ENCODE measurements at regions not wholly inside any gene's neighbourhood (a gene's known extent, or its start where the extent isn't known, plus 50 kb on each side); places are given as distances from the start of the nearest gene placed in this dataset.

GRCh38 chr2:223300326-223300725 is 248.3 kb downstream of the KCNE4 start:
- H3K4me1 ChIP-seq (ENCODE audit: control insufficient read depth, insufficient read depth, low read length) = no peaks in the 10 kb centered on the region
- no peaks in the 10 kb centered on the region for H3K27me3 ChIP-seq (ENCODE audit: control insufficient read depth, insufficient read depth, low read length)
- H3K4me3 ChIP-seq (ENCODE audit: low read length) = no peak overlapping the region
- no peaks in the 10 kb centered on the region for H3K9me3 ChIP-seq (ENCODE audit: control insufficient read depth, insufficient read depth, low read length)
- Mint-ChIP-seq H3K4me3 (no peak overlapping the region), H3K27me3 (ENCODE audit: low read depth in 2 of 2) (no peaks in the 10 kb centered on the region), H3K36me3 (no peaks in the 10 kb centered on the region), H3K9me3 (peaks cover 0 to 1% of the 10 kb centered on the region in 2 donors), H3K27ac (no peak overlapping the region), H3K4me1 (no peaks in the 10 kb centered on the region)
- TF ChIP-seq, protein P1, sequence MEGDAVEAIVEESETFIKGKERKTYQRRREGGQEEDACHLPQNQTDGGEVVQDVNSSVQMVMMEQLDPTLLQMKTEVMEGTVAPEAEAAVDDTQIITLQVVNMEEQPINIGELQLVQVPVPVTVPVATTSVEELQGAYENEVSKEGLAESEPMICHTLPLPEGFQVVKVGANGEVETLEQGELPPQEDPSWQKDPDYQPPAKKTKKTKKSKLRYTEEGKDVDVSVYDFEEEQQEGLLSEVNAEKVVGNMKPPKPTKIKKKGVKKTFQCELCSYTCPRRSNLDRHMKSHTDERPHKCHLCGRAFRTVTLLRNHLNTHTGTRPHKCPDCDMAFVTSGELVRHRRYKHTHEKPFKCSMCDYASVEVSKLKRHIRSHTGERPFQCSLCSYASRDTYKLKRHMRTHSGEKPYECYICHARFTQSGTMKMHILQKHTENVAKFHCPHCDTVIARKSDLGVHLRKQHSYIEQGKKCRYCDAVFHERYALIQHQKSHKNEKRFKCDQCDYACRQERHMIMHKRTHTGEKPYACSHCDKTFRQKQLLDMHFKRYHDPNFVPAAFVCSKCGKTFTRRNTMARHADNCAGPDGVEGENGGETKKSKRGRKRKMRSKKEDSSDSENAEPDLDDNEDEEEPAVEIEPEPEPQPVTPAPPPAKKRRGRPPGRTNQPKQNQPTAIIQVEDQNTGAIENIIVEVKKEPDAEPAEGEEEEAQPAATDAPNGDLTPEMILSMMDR (IDR thresholded peaks at IDR 0.05) = no peak
- H3K36me3 ChIP-seq (ENCODE audit: control insufficient read depth, insufficient read depth, low read length) = no peaks in the 10 kb centered on the region
- 92% methylated on average over 3 of the region's 4 CpGs for WGBS (ENCODE audit: insufficient coverage)
- DNase-seq (no peak), ATAC-seq (no peak)
- intact Hi-C loops (cut with micrococcal nuclease) = no loop called here
- no peak overlapping the region for H3K27ac ChIP-seq (ENCODE audit: low read length)

DNA sequence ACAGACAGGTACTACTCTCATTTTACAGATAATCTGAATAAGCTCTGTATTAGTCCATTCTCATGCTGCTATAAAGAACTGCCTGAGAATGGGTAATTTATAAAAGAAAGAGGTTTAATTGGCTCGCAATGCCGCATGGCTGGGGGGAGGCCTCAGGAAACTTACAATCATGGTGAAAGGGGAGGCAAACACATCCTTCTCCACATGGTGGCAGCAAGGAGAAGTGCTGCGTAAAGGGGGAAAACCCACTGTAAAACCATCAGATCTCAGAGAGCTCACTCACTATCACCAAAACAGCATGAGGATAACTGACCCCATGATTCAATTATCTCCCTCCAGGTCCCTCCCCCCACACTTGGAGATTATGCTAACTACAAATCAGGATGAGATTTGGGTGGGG is 254.4 kb downstream of the KCNE4 start:
- Histone ChIP-seq H3K9me3 (ENCODE audit: control insufficient read depth, insufficient read depth, low read length) (no peaks in the 10 kb centered on the region), H3K4me3 (ENCODE audit: low read length) (no peak overlapping the region), H3K4me1 (ENCODE audit: control insufficient read depth, insufficient read depth, low read length) (no peaks in the 10 kb centered on the region), H3K27ac (ENCODE audit: low read length) (no peak overlapping the region), H3K36me3 (ENCODE audit: control insufficient read depth, insufficient read depth, low read length) (no peaks in the 10 kb centered on the region), H3K27me3 (ENCODE audit: control insufficient read depth, insufficient read depth, low read length) (no peaks in the 10 kb centered on the region)
- WGBS (ENCODE audit: insufficient coverage) = 20% methylated on average over 1 of the region's 3 CpGs
- TF ChIP-seq, protein P1 (IDR thresholded peaks at IDR 0.05) = no peak
- H3K36me3 Mint-ChIP-seq = no peaks in the 10 kb centered on the region
- no peak overlapping the region for H3K27ac Mint-ChIP-seq
- H3K9me3 Mint-ChIP-seq = peaks cover 0 to 5% of the 10 kb centered on the region in 2 donors
- H3K4me3 Mint-ChIP-seq = no peak overlapping the region
- DNase-seq (no peak), ATAC-seq (no peak)
- H3K4me1 Mint-ChIP-seq = no peaks in the 10 kb centered on the region
- intact Hi-C loops (cut with micrococcal nuclease) = no loop called here
- H3K27me3 Mint-ChIP-seq (ENCODE audit: low read depth in 2 of 2) = no peaks in the 10 kb centered on the region

DNA sequence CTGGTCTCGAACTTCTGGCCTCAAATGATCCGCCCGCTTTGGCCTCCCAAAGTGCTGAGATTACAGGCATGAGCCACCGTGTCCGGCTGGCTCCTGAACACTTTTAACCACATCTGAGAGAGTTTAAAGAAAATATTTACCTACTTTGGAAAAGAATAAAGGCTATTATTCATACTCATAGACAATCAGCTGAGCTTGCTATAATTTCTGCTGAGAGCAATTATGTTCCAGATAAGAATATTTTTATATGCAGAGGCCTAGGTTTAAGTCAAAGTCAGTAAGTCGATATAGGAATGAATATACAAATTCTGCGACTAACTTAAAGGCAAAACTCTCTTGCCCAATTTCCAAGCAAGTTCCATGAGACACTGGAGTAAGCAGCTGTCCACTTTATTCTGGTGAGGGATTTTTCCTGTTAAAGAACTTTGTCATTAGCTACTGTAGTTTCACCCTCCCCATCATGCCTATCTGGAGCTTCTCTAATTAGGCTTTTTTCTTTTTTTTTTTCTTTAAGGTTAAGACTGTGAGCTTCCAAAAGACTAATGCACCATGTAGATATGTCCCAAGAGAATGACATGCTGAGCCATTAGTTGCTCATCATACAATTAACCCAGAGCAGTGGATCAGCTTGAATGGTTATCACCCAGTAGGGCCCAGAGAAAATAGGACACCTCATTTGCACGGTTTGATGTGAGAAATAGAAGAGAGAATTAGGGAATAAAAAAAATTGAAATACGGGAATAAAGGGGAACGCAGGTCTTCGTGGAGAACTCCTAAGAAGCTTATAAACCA is 260.1 kb downstream of the KCNE4 start:
- Mint-ChIP-seq H3K27me3 (ENCODE audit: low read depth in 2 of 2) (no peaks in the 10 kb centered on the region), H3K27ac (no peak overlapping the region), H3K9me3 (no peaks in the 10 kb centered on the region), H3K36me3 (no peaks in the 10 kb centered on the region), H3K4me1 (no peaks in the 10 kb centered on the region), H3K4me3 (no peak overlapping the region)
- no peaks in the 10 kb centered on the region for H3K4me1 ChIP-seq (ENCODE audit: control insufficient read depth, insufficient read depth, low read length)
- no peak overlapping the region for H3K27ac ChIP-seq (ENCODE audit: low read length)
- TF ChIP-seq, protein P1 (IDR thresholded peaks at IDR 0.05) = no peak
- no peak overlapping the region for H3K4me3 ChIP-seq (ENCODE audit: low read length)
- intact Hi-C loops (cut with micrococcal nuclease) = no loop called here
- no peaks in the 10 kb centered on the region for H3K36me3 ChIP-seq (ENCODE audit: control insufficient read depth, insufficient read depth, low read length)
- H3K9me3 ChIP-seq (ENCODE audit: control insufficient read depth, insufficient read depth, low read length) = no peaks in the 10 kb centered on the region
- 81% methylated on average over 9 of the region's 11 CpGs for WGBS (ENCODE audit: insufficient coverage)
- DNase-seq = no peak
- no peaks in the 10 kb centered on the region for H3K27me3 ChIP-seq (ENCODE audit: control insufficient read depth, insufficient read depth, low read length)
- ATAC-seq = no peak

GRCh38 chr2:223313101-223313500 is 261.1 kb downstream of the KCNE4 start:
- Histone ChIP-seq H3K9me3 (ENCODE audit: control insufficient read depth, insufficient read depth, low read length) (no peaks in the 10 kb centered on the region), H3K36me3 (ENCODE audit: control insufficient read depth, insufficient read depth, low read length) (no peaks in the 10 kb centered on the region), H3K27ac (ENCODE audit: low read length) (no peak overlapping the region), H3K27me3 (ENCODE audit: control insufficient read depth, insufficient read depth, low read length) (no peaks in the 10 kb centered on the region), H3K4me1 (ENCODE audit: control insufficient read depth, insufficient read depth, low read length) (no peaks in the 10 kb centered on the region), H3K4me3 (ENCODE audit: low read length) (no peak overlapping the region)
- TF ChIP-seq, protein P1 (IDR thresholded peaks at IDR 0.05) = no peak
- Mint-ChIP-seq H3K9me3 (peaks cover 0 to 1% of the 10 kb centered on the region in 2 donors), H3K27me3 (ENCODE audit: low read depth in 2 of 2) (no peaks in the 10 kb centered on the region), H3K4me3 (no peak overlapping the region), H3K27ac (no peak overlapping the region), H3K4me1 (no peaks in the 10 kb centered on the region), H3K36me3 (no peaks in the 10 kb centered on the region)
- ATAC-seq (no peak), DNase-seq (no peak)
- intact Hi-C loops (cut with micrococcal nuclease) = no loop called here
- WGBS (ENCODE audit: insufficient coverage) = 40% methylated on average over 1 of the region's 2 CpGs
